A673 (cell line): ENCODE measurements at regions not wholly inside any gene's neighbourhood (a gene's known extent, or its start where the extent isn't known, plus 50 kb on each side); places are given as distances from the start of the nearest gene placed in this dataset.

Source experiments
- BruUV-seq: library from RNA; stranded (reverse); fragments of 400-500 nt; replicated peaks from 2 replicates; lab custom pipeline; 2021; lab: Mats Ljungman, UMichigan
- CTCF ChIA-PET: fragments of 300-600 bp; sonication (Branson Sonifier 250); formaldehyde crosslinking; loops from one replicate; lab custom pipeline; 2022; ENCODE audit warnings: antibody characterized with exemption; lab: Charles Lee
- POLR2A ChIA-PET: fragments of 300-600 bp; sonication (Branson Sonifier 250); formaldehyde crosslinking; loops from one replicate; lab custom pipeline; 2022; ENCODE audit warnings: antibody characterized with exemption; ENCODE audit not compliant: low non-redundant PET; lab: Charles Lee
- DNase-seq: peaks from one replicate; pipeline ENCODE4 v3.0.0-alpha.2; 2015; ENCODE audit warnings: low spot score
- H3K27ac ChIP-seq: fragments of 200-600 bp; sonication (generic); 2 replicates; pipeline ENCODE4 v1.5.1; 2016; ENCODE audit warnings: mixed run types, low read depth, mild to moderate bottlenecking, mixed read lengths, antibody characterized with exemption, low read length; ENCODE audit not compliant: poor library complexity, severe bottlenecking
- H3K27me3 ChIP-seq: fragments of 200-600 bp; sonication (generic); replicated peaks from 2 replicates; pipeline ENCODE4 v1.6.1; 2017; ENCODE audit warnings: mixed run types, low read depth, mild to moderate bottlenecking, mixed read lengths, antibody characterized with exemption, low read length; ENCODE audit not compliant: insufficient read depth, poor library complexity
- H3K36me3 ChIP-seq: fragments of 200-600 bp; sonication (generic); 2 replicates; pipeline ENCODE4 v1.6.1; 2016; ENCODE audit warnings: mixed run types, mild to moderate bottlenecking, mixed read lengths, antibody characterized with exemption, low read length; ENCODE audit not compliant: insufficient read depth, poor library complexity, severe bottlenecking
- H3K4me1 ChIP-seq: fragments of 200-600 bp; sonication (generic); 2 replicates; pipeline ENCODE4 v1.6.1; 2017; ENCODE audit warnings: mixed run types, mild to moderate bottlenecking, mixed read lengths, antibody characterized with exemption, low read length; ENCODE audit not compliant: insufficient read depth, poor library complexity, severe bottlenecking
- H3K4me3 ChIP-seq: fragments of 200-600 bp; sonication (generic); 2 replicates; pipeline ENCODE4 v1.5.1; 2016; ENCODE audit warnings: low read depth, mixed run types, mild to moderate bottlenecking, mixed read lengths, low read length; ENCODE audit not compliant: poor library complexity, severe bottlenecking
- H3K9me3 ChIP-seq: fragments of 200-600 bp; sonication (generic); 2 replicates; pipeline ENCODE4 v1.6.1; 2016; ENCODE audit warnings: mixed run types, low read depth, mild to moderate bottlenecking, mixed read lengths, antibody characterized with exemption, low read length; ENCODE audit not compliant: poor library complexity, severe bottlenecking
- EZH2 ChIP-seq: fragments of 200-600 bp; sonication (generic); IDR thresholded peaks from 2 replicates; pipeline ENCODE4 v1.6.1; 2017; ENCODE audit warnings: borderline replicate concordance, low read depth, mild to moderate bottlenecking, mixed read lengths, antibody characterized with exemption, low read length; ENCODE audit not compliant: poor library complexity, severe bottlenecking
- intact Hi-C: fragments of 100-400 bp; cut with micrococcal nuclease; formaldehyde crosslinking; loops from one replicate; pipeline ENCODE4 v1.10.0; 2022; ENCODE audit not compliant: unreplicated experiment
- TF ChIP-seq, protein P1 (sequence below): fragments of 300-800, 200-600 bp; sonication (generic); conservative IDR thresholded peaks from 2 replicates; pipeline ENCODE4 v1.5.1; 2017; ENCODE audit warnings: low read depth, mild to moderate bottlenecking, antibody characterized with exemption, low read length, moderate library complexity, mixed read lengths

DNA sequence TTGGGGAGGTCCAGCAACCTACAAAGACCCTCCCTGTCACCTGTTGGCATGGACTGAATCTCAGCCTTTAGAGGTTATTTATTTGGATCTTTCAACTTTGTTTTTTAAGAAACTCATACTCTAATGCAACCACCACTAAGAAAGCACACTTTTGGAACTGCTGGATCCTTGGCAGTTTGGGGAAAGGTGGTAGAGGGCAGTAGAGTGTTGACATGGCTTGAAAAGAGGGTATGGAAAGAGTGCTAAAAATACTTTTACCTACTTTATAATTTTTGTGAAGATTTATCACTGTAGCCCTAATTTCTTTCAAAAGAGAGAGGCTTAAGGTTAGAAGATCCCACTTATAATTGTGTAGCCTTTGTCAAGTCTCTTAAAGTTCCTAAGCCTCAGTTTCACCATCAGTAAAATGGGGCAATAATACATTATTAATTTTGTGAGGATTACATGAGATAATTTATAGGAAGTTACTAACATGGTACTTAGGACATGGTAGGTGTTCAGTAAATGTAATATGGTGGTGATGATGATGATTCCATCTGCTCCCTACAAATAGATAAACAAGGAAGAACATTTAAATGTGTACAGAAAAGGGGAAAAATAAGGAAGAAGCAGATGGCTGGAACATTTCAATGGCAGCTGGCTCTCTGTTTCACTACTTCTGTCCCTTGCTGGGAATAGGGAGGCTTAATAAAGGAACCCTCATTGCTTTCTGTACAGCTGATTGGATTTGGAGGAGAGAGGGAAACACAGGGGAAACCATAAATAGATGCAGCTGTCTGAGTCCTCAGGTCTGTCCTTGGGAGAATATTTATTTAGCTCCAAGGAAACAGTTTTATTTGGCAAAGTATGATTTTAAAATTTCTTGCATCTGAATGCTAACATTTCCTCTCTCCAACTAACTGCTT is 208.4 kb upstream of the ADAMTS9 start:
- Histone ChIP-seq H3K4me3 (no peak overlapping the region), H3K9me3 (no peaks in the 10 kb centered on the region), H3K4me1 (no peaks in the 10 kb centered on the region), H3K27ac (no peak overlapping the region), H3K27me3 (no peaks in the 10 kb centered on the region), H3K36me3 (no peaks in the 10 kb centered on the region)
- CTCF ChIA-PET, result no interaction called here
- no TSS peak for BruUV-seq
- intact Hi-C loops, result no loop called here
- POLR2A ChIA-PET, result no interaction called here
- TF ChIP-seq EZH2, result no peak
- TF ChIP-seq, protein P1, sequence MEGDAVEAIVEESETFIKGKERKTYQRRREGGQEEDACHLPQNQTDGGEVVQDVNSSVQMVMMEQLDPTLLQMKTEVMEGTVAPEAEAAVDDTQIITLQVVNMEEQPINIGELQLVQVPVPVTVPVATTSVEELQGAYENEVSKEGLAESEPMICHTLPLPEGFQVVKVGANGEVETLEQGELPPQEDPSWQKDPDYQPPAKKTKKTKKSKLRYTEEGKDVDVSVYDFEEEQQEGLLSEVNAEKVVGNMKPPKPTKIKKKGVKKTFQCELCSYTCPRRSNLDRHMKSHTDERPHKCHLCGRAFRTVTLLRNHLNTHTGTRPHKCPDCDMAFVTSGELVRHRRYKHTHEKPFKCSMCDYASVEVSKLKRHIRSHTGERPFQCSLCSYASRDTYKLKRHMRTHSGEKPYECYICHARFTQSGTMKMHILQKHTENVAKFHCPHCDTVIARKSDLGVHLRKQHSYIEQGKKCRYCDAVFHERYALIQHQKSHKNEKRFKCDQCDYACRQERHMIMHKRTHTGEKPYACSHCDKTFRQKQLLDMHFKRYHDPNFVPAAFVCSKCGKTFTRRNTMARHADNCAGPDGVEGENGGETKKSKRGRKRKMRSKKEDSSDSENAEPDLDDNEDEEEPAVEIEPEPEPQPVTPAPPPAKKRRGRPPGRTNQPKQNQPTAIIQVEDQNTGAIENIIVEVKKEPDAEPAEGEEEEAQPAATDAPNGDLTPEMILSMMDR, result no peak
- DNase-seq, result no peak

DNA sequence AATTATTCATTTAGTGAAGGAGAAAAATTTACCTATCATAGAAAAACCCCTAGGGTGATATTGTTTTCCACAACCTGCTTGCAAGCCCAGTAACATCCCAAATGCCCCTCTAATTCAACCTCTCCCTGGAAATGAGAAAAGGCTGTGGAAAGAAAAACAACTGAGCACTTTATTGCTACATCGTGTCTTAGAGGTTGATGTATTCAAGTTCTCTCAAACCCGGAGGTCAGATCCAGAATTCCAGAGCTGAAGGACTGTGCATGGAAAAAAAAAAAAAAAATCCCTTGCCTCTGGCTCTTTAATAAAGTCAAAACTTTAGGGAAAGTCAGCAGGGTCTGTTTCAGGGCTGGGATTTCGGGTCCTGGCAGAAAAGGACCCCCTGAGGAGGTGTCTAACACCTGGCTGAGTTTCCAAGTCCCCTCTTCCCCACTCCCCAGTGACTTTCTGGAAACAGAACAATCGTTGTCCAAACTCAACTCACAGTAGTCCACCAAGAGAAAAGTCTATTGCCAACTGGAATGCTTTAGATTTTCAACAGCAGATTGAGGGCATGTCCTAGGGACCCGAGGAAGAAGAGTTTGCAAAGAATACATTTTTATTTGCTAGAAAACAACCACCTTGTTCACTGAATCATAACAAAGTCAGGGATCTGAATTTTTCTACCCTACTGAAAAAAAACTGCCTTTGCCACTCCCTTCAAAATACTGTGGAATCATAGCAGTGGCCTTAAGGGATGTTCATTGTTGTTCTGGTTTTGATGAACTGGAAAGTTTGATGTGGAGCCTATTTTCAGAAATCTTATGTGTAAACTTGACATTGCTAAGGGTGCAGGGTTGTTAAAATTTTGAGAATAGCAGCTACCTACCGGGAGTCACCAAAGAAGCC is 207.5 kb upstream of the ADAMTS9 start:
- no peaks in the 10 kb centered on the region for H3K4me1 ChIP-seq
- no peak overlapping the region for H3K4me3 ChIP-seq
- ChIA-PET CTCF (no interaction called here), POLR2A (no interaction called here)
- H3K27me3 ChIP-seq, result no peaks in the 10 kb centered on the region
- no peaks in the 10 kb centered on the region for H3K9me3 ChIP-seq
- TF ChIP-seq, protein P1, result no peak
- TF ChIP-seq EZH2, result no peak
- DNase-seq, result no peak
- H3K36me3 ChIP-seq, result no peaks in the 10 kb centered on the region
- intact Hi-C loops, result no loop called here
- BruUV-seq, result no TSS peak
- no peak overlapping the region for H3K27ac ChIP-seq

DNA sequence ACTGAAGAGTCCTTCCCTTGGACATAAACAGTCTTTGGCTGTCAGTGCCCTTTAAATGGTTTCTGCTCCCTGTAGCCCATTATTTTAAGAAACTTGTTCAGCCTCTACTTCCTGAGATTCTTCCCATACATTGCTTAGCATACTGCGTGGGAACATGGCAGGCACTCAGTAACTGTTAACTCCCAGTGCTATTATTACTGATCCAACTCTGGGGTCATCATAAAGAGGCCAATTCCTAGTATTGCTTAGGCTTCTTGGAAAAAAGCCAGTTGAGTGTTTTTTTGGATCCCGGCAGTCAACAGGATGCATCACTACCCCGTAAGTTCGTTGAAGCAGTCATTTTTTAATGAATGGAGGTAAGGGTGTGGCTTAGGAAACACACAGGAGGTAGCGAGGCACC is 206.2 kb upstream of the ADAMTS9 start:
- no peaks in the 10 kb centered on the region for H3K4me1 ChIP-seq
- ChIA-PET CTCF (no interaction called here), POLR2A (no interaction called here)
- intact Hi-C loops, result no loop called here
- H3K9me3 ChIP-seq, result no peaks in the 10 kb centered on the region
- no peak for DNase-seq
- H3K4me3 ChIP-seq, result no peak overlapping the region
- H3K27ac ChIP-seq, result no peak overlapping the region
- no peaks in the 10 kb centered on the region for H3K27me3 ChIP-seq
- no peak for TF ChIP-seq EZH2
- TF ChIP-seq, protein P1, result no peak
- BruUV-seq, result no TSS peak
- H3K36me3 ChIP-seq, result no peaks in the 10 kb centered on the region
